OCI-LY3 (cell line): ENCODE measurements at regions not wholly inside any gene's neighbourhood (a gene's known extent, or its start where the extent isn't known, plus 50 kb on each side); places are given as distances from the start of the nearest gene placed in this dataset.
"Not testable (repeated sequence)": the region's sequence is repeated elsewhere in the genome, so short reads cannot be mapped to it uniquely, and the experiment has no call there.

Experiments
- H2AFZ ChIP-seq: fragments of 200-600, 300-600 bp; shearing (Covaris generic); 2 replicates; pipeline ENCODE4 v1.6.0; 2014; ENCODE audit warnings: antibody characterized with exemption, low read depth, low read length
- H3K27ac ChIP-seq: fragments of 200-600, 300-600 bp; sonication (generic); 2 replicates; pipeline ENCODE4 v1.5.1; 2014; ENCODE audit warnings: mild to moderate bottlenecking, low read length, moderate library complexity, mixed read lengths
- H3K27me3 ChIP-seq: fragments of 200-600, 300-600 bp; sonication (generic); 2 replicates; pipeline ENCODE4 v1.6.1; 2014; ENCODE audit warnings: low read depth, low read length, mixed read lengths
- H3K36me3 ChIP-seq: fragments of 200-600, 300-600 bp; sonication (generic); replicated peaks from 2 replicates; pipeline ENCODE3; 2014; ENCODE audit warnings: low read depth, low read length, mixed read lengths
- H3K4me1 ChIP-seq: fragments of 300-600, 200-600 bp; sonication (generic); 2 replicates; pipeline ENCODE4 v1.6.1; 2014; ENCODE audit warnings: low read length, mixed read lengths
- H3K4me2 ChIP-seq: fragments of 200-600, 300-600 bp; sonication (generic); 2 replicates; pipeline ENCODE4 v1.6.1; 2014; ENCODE audit warnings: low read length, mixed read lengths
- H3K4me3 ChIP-seq: fragments of 300-600, 200-600 bp; sonication (generic); 2 replicates; pipeline ENCODE4 v1.5.1; 2014; ENCODE audit warnings: antibody characterized with exemption, mild to moderate bottlenecking, low read length, moderate library complexity
- H3K79me2 ChIP-seq: fragments of 300-600, 200-600 bp; shearing (Covaris generic); 2 replicates; pipeline ENCODE4 v1.6.1; 2014; ENCODE audit warnings: mild to moderate bottlenecking, low read length, mixed read lengths
- H3K9ac ChIP-seq: fragments of 300-600, 200-600 bp; shearing (Covaris generic); 2 replicates; pipeline ENCODE4 v1.6.0; 2014; ENCODE audit warnings: mild to moderate bottlenecking, low read length, moderate library complexity
- H3K9me3 ChIP-seq: fragments of 200-600, 300-600 bp; shearing (Covaris generic); 2 replicates; pipeline ENCODE4 v1.6.1; 2014; ENCODE audit warnings: low read length, mixed read lengths; ENCODE audit not compliant: insufficient read depth
- H4K20me1 ChIP-seq: fragments of 200-600, 300-600 bp; sonication (generic); 2 replicates; pipeline ENCODE4 v1.6.1; 2016; ENCODE audit warnings: low read length, mixed read lengths; ENCODE audit not compliant: insufficient read depth
- EZH2phosphoT487 ChIP-seq: fragments of 200-600 bp; shearing (Covaris generic); IDR thresholded peaks from 2 replicates; pipeline ENCODE4 v1.6.1; 2018; ENCODE audit warnings: antibody characterized with exemption, mixed run types, low read depth
- TF ChIP-seq, protein P1 (sequence below): fragments of 200-600, 300-600 bp; sonication (generic); IDR thresholded peaks from 2 replicates; pipeline ENCODE4 v1.5.1; 2014; ENCODE audit warnings: antibody characterized with exemption, low read length, low read depth

DNA sequence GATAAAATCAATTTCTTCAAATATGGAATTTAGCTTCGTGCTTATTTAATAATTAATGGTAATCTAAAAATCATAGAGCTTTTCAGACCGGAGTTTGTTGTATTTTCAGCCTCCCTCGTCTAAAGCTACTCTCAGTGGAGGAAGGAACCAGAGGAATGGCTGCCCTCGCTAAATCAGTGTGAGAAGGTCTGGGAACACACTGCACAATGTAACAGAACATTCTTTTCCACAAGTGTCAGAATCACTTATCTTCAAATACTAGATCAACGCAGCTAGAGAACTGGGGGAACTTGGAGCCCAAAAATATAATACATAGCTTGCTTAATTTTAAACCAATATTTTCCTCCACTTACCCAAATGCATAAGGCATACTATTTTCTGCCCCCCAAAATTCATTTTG is 148.5 kb downstream of the MTERF1 start:
- no peak overlapping the region for H3K9ac ChIP-seq
- H3K4me2 ChIP-seq, result no peak overlapping the region
- H3K36me3 ChIP-seq, result no peaks in the 10 kb centered on the region
- no peak overlapping the region for H2AFZ ChIP-seq
- no peaks in the 10 kb centered on the region for H3K4me1 ChIP-seq
- H3K27me3 ChIP-seq, result no peaks in the 10 kb centered on the region
- H3K9me3 ChIP-seq, result no peaks in the 10 kb centered on the region
- H3K4me3 ChIP-seq, result no peak overlapping the region
- H3K79me2 ChIP-seq, result no peaks in the 10 kb centered on the region
- H3K27ac ChIP-seq, result no peak overlapping the region
- no peak for TF ChIP-seq EZH2phosphoT487
- TF ChIP-seq, protein P1, sequence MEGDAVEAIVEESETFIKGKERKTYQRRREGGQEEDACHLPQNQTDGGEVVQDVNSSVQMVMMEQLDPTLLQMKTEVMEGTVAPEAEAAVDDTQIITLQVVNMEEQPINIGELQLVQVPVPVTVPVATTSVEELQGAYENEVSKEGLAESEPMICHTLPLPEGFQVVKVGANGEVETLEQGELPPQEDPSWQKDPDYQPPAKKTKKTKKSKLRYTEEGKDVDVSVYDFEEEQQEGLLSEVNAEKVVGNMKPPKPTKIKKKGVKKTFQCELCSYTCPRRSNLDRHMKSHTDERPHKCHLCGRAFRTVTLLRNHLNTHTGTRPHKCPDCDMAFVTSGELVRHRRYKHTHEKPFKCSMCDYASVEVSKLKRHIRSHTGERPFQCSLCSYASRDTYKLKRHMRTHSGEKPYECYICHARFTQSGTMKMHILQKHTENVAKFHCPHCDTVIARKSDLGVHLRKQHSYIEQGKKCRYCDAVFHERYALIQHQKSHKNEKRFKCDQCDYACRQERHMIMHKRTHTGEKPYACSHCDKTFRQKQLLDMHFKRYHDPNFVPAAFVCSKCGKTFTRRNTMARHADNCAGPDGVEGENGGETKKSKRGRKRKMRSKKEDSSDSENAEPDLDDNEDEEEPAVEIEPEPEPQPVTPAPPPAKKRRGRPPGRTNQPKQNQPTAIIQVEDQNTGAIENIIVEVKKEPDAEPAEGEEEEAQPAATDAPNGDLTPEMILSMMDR, result no peak
- no peaks in the 10 kb centered on the region for H4K20me1 ChIP-seq

- Histone ChIP-seq H3K9ac (no peak overlapping the region), H3K36me3 (no peaks in the 10 kb centered on the region), H3K27ac (no peak overlapping the region), H3K4me1 (no peaks in the 10 kb centered on the region), H3K27me3 (0 out of 2 replicates have a peak, but pooled peaks cover 3% of the 10 kb centered on the region), H3K9me3 (no peaks in the 10 kb centered on the region), H3K79me2 (no peaks in the 10 kb centered on the region), H3K4me2 (no peak overlapping the region), H2AFZ (no peak overlapping the region), H3K4me3 (no peak overlapping the region), H4K20me1 (no peaks in the 10 kb centered on the region)
- TF ChIP-seq EZH2phosphoT487, result no peak
- TF ChIP-seq, protein P1, result no peak
These were observed 131.1 kb downstream of the MTERF1 start for GRCh38 chr7:91749418-91749817.

DNA sequence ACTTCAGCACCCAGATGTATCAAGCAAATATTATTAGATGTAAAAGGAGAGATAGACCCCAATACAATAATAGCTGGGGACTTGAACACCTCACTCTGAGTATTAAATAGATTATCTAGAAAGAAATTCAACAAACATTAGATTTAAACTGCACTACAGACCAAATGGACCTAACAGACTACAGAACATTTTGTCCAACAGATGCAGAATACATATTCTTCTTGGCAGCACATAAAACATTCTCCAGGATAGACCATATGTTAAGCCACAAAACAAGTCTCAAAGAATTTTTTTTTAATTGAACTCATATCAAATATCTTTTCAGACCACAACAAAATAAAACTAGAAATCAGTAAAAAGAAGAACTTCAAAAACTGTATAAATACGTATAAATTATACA is 130.4 kb downstream of the MTERF1 start:
- Histone ChIP-seq H3K4me3 (no peak overlapping the region), H3K36me3 (no peaks in the 10 kb centered on the region), H3K27ac (no peak overlapping the region), H3K9me3 (no peaks in the 10 kb centered on the region), H2AFZ (no peak overlapping the region), H3K4me1 (no peaks in the 10 kb centered on the region), H3K9ac (no peak overlapping the region), H3K4me2 (no peak overlapping the region), H3K27me3 (0 out of 2 replicates have a peak, but pooled peaks cover 3% of the 10 kb centered on the region), H4K20me1 (no peaks in the 10 kb centered on the region), H3K79me2 (no peaks in the 10 kb centered on the region)
- TF ChIP-seq, protein P1, result no peak
- TF ChIP-seq EZH2phosphoT487, result no peak

GRCh38 chr7:91752102-91752501 is 128.4 kb downstream of the MTERF1 start:
- Histone ChIP-seq H4K20me1 (no peaks in the 10 kb centered on the region), H3K36me3 (no peaks in the 10 kb centered on the region), H2AFZ (no peak overlapping the region), H3K9ac (no peak overlapping the region), H3K27ac (no peak overlapping the region), H3K9me3 (no peaks in the 10 kb centered on the region), H3K79me2 (no peaks in the 10 kb centered on the region), H3K4me3 (no peak overlapping the region), H3K27me3 (0 out of 2 replicates have a peak, but pooled peaks cover 3% of the 10 kb centered on the region), H3K4me1 (no peaks in the 10 kb centered on the region), H3K4me2 (no peak overlapping the region)
- no peak for TF ChIP-seq EZH2phosphoT487
- TF ChIP-seq, protein P1, result no peak

- not testable (repeated sequence) for H3K36me3 ChIP-seq, H3K9me3 ChIP-seq, H4K20me1 ChIP-seq, H3K9ac ChIP-seq, H3K27me3 ChIP-seq, H3K4me3 ChIP-seq, H3K4me1 ChIP-seq, H3K27ac ChIP-seq, H3K4me2 ChIP-seq, H2AFZ ChIP-seq, H3K79me2 ChIP-seq
These were observed 126.2 kb downstream of the MTERF1 start for GRCh38 chr7:91754280-91754679.

DNA sequence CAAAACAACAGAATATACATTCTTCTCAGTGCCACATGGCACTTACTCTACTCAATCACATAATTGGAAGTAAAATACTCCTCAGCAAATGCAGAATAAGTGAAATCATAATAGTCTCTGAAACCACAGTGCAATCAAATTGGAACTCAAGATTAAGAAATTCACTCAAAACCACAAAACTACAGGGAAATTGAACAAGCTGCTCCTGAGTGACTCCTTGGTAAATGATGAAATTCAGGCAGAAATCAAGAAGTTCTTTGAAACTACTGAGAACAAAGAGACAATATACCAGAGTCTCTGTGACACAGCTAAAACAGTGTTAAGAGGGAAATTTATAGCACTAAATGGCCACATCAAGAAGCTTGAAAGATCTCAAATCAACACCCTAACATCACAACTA is 125.4 kb downstream of the MTERF1 start:
- not testable (repeated sequence) for H3K4me1 ChIP-seq, H3K27me3 ChIP-seq, H4K20me1 ChIP-seq, H2AFZ ChIP-seq, H3K79me2 ChIP-seq, H3K4me3 ChIP-seq, H3K27ac ChIP-seq, H3K9me3 ChIP-seq, H3K36me3 ChIP-seq, H3K4me2 ChIP-seq, H3K9ac ChIP-seq
